IMR-90 (cell line): ENCODE measurements at regions not wholly inside any gene's neighbourhood (a gene's known extent, or its start where the extent isn't known, plus 50 kb on each side); places are given as distances from the start of the nearest gene placed in this dataset.

Experiments
- ATAC-seq: fragments of 200-7000 bp; cut with Tn5 transposase; 2 replicates; pipeline ENCODE4 v1.9.1; 2020; ENCODE audit warnings: low read depth, mild to moderate bottlenecking, moderate library complexity
- BruUV-seq: library from RNA; stranded (reverse); fragments of 400-500 nt; replicated peaks from 2 replicates; lab custom pipeline; 2021; lab: Mats Ljungman, UMichigan
- CTCF ChIA-PET: fragments of 300-600 bp; formaldehyde crosslinking; extraction: SDS; loops from one replicate; lab custom pipeline; 2021; ENCODE audit warnings: antibody characterized with exemption; lab: Yijun Ruan, JAX
- POLR2A ChIA-PET: fragments of 300-600 bp; sonication (Branson Sonifier 250); formaldehyde crosslinking; loops from one replicate; lab custom pipeline; 2022; ENCODE audit warnings: antibody characterized with exemption; ENCODE audit not compliant: unreplicated experiment; lab: Charles Lee
- DNase-seq: peaks from one replicate; pipeline ENCODE4 v3.0.0; 2013
- H2AFZ ChIP-seq: replicated peaks from 2 replicates; pipeline ENCODE3; 2013; ENCODE audit warnings: low read length, mild to moderate bottlenecking; ENCODE audit not compliant: poor library complexity
- H2AK5ac ChIP-seq: 2 replicates; pipeline ENCODE4 v1.6.1; 2013; ENCODE audit warnings: low read depth, low read length, inconsistent platforms
- H2AK9ac ChIP-seq: replicated peaks from 2 replicates; pipeline ENCODE3; 2013; ENCODE audit warnings: mild to moderate bottlenecking, low read depth, low read length, moderate library complexity; ENCODE audit not compliant: poor library complexity
- H2BK120ac ChIP-seq: 2 replicates; pipeline ENCODE4 v1.6.1; 2013; ENCODE audit warnings: low read depth, low read length, inconsistent platforms
- H2BK15ac ChIP-seq: 3 replicates; pipeline ENCODE4 v1.6.1; 2013; ENCODE audit warnings: low read depth, low read length, inconsistent platforms
- H2BK20ac ChIP-seq: 2 replicates; pipeline ENCODE4 v1.6.1; 2013; ENCODE audit warnings: low read depth, mild to moderate bottlenecking, inconsistent platforms, low read length, moderate library complexity
- H2BK5ac ChIP-seq: 2 replicates; pipeline ENCODE4 v1.6.1; 2013; ENCODE audit warnings: mild to moderate bottlenecking, low read depth, low read length, inconsistent platforms; ENCODE audit not compliant: poor library complexity, severe bottlenecking
- H3K14ac ChIP-seq: replicated peaks from 2 replicates; pipeline ENCODE4 v1.6.1; 2013; ENCODE audit warnings: low read depth, low read length, inconsistent platforms
- H3K18ac ChIP-seq: 2 replicates; pipeline ENCODE4 v1.6.1; 2013; ENCODE audit warnings: low read depth, low read length, control low read depth
- H3K23ac ChIP-seq: 2 replicates; pipeline ENCODE4 v1.6.1; 2013; ENCODE audit warnings: low read depth, low read length, inconsistent platforms
- H3K27ac ChIP-seq: 2 replicates; pipeline ENCODE4 v1.5.1; 2013; ENCODE audit warnings: mild to moderate bottlenecking, control low read depth, low read length; ENCODE audit not compliant: insufficient read depth
- H3K27me3 ChIP-seq: 2 replicates; pipeline ENCODE4 v1.6.1; 2013; ENCODE audit warnings: low read length; ENCODE audit not compliant: control insufficient read depth, insufficient read depth
- H3K36me3 ChIP-seq: 2 replicates; pipeline ENCODE4 v1.6.1; 2013; ENCODE audit warnings: low read length, mixed read lengths; ENCODE audit not compliant: control insufficient read depth, insufficient read depth
- H3K4ac ChIP-seq: 2 replicates; pipeline ENCODE4 v1.6.1; 2013; ENCODE audit warnings: low read depth, low read length, inconsistent platforms
- H3K4me1 ChIP-seq: 2 replicates; pipeline ENCODE4 v1.6.1; 2013; ENCODE audit warnings: low read length, mixed read lengths; ENCODE audit not compliant: control insufficient read depth, insufficient read depth
- H3K4me2 ChIP-seq: 2 replicates; pipeline ENCODE4 v1.6.1; 2013; ENCODE audit warnings: low read depth, mild to moderate bottlenecking, control low read depth, low read length, moderate library complexity
- H3K4me3 ChIP-seq: 2 replicates; pipeline ENCODE4 v1.5.1; 2013; ENCODE audit warnings: low read depth, mild to moderate bottlenecking, control low read depth, low read length, moderate library complexity; ENCODE audit not compliant: insufficient read depth
- H3K56ac ChIP-seq: 2 replicates; pipeline ENCODE4 v1.6.1; 2013; ENCODE audit warnings: low read length, inconsistent platforms; ENCODE audit not compliant: insufficient read depth; ENCODE audit errors: extremely low read depth
- H3K79me1 ChIP-seq, 2 experiments: 2 replicates each; pipeline ENCODE4 v1.6.1; 2013; ENCODE audit warnings: low read length in 2 of 2, inconsistent platforms in 1 of 2, low read depth in 1 of 2
- H3K9ac ChIP-seq: 2 replicates; pipeline ENCODE4 v1.6.1; 2013; ENCODE audit warnings: low read depth, low read length, control low read depth
- H3K9me1 ChIP-seq: 2 replicates; pipeline ENCODE4 v1.6.1; 2013; ENCODE audit warnings: low read length, inconsistent platforms; ENCODE audit not compliant: insufficient read depth
- H3K9me3 ChIP-seq: 2 replicates; pipeline ENCODE4 v1.6.1; 2013; ENCODE audit warnings: low read length; ENCODE audit not compliant: control insufficient read depth, insufficient read depth
- H4K20me1 ChIP-seq: 2 replicates; pipeline ENCODE4 v1.6.1; 2013; ENCODE audit warnings: low read length, inconsistent platforms; ENCODE audit not compliant: insufficient read depth
- H4K5ac ChIP-seq: 2 replicates; pipeline ENCODE4 v1.6.1; 2013; ENCODE audit warnings: mild to moderate bottlenecking, low read depth, low read length, control low read depth
- H4K8ac ChIP-seq, 2 experiments: 2 replicates each; pipeline ENCODE4 v1.6.1; 2013; ENCODE audit warnings: low read depth in 2 of 2, low read length in 2 of 2, control low read depth in 1 of 2, inconsistent platforms in 1 of 2
- H4K91ac ChIP-seq: 2 replicates; pipeline ENCODE4 v1.6.1; 2013; ENCODE audit warnings: low read depth, low read length, inconsistent platforms; ENCODE audit not compliant: insufficient read depth
- CEBPB ChIP-seq: IDR thresholded peaks from 2 replicates; pipeline ENCODE4 v1.6.1; 2012; ENCODE audit warnings: low read depth, low read length, improper control_type of control experiment
- RFX5 ChIP-seq: IDR thresholded peaks from 2 replicates; pipeline ENCODE4 v1.8.0; 2012; ENCODE audit warnings: low read depth, mild to moderate bottlenecking, low read length, moderate library complexity
- WGBS, 2 experiments: methylation state at CpG; one replicate each; pipeline versions ENCODE4 v1.1.5 to v1.1.7; 2013; ENCODE audit warnings: missing lambda C conversion rate in 2 of 2; ENCODE audit not compliant: insufficient read length in 1 of 2; ENCODE audit errors: extremely low coverage in 2 of 2; 5-methylcytosine and 5-hydroxymethylcytosine counted together
- dilution Hi-C: fragments of 300-500 bp; cut with HindIII; formaldehyde crosslinking; loops from one replicate; pipeline ENCODE4 v1.14.3; 2018; ENCODE audit warnings: low sequenced_read_pairs; ENCODE audit not compliant: unreplicated experiment
- in situ Hi-C: fragments of 300-500 bp; cut with MboI; formaldehyde crosslinking; loops from 3 replicates; pipeline ENCODE4 v1.14.3; 2019; ENCODE audit warnings: low sequenced_read_pairs, inconsistent platforms, mixed read lengths
- intact Hi-C: fragments of 100-400 bp; cut with micrococcal nuclease; formaldehyde crosslinking; loops from 2 replicates; pipeline ENCODE4 v1.10.0; 2022
- TF ChIP-seq, protein P1 (sequence below): conservative IDR thresholded peaks from 2 replicates; pipeline ENCODE4 v1.5.1; 2012; ENCODE audit warnings: mild to moderate bottlenecking, low read depth, low read length, improper control_type of control experiment

GRCh38 chr7:130890176-130891020 is 156.4 kb upstream of the KLF14 start:
- Histone ChIP-seq H3K4me3 (no peak overlapping the region), H3K23ac (peak overlapping the region; percentile 15; the same call in 1 of the 2 replicates), H2BK120ac (peak overlapping the region; percentile 50), H3K4me1 (peaks cover 46% of the 10 kb centered on the region), H3K4ac (peak overlapping the region; percentile 77), H2BK15ac (peak overlapping the region; percentile 23; the same call in 1 of the 3 replicates), H4K5ac (peak overlapping the region; percentile 78), H4K20me1 (peaks cover 93% of the 10 kb centered on the region), H3K14ac (peak overlapping the region; percentile 57; the same call in 1 of the 2 replicates), H4K8ac (peak overlapping the region; percentile 20 to 71; a peak in 3 of 4 replicates), H2AK5ac (peak overlapping the region; percentile 89), H2AK9ac (peak overlapping the region; percentile 49), H3K9ac (peak overlapping the region; percentile 46; the same call in 1 of the 2 replicates), H3K9me3 (no peaks in the 10 kb centered on the region), H4K91ac (peak overlapping the region; percentile 70), H2BK20ac (peak overlapping the region; percentile 33; the same call in 1 of the 2 replicates), H2AFZ (no peak overlapping the region), H3K36me3 (peaks cover 51% of the 10 kb centered on the region), H3K56ac (peak overlapping the region; percentile 41; the same call in 1 of the 2 replicates), H3K27ac (peak overlapping the region; percentile 94), H3K4me2 (peak overlapping the region; percentile 63), H3K79me1 (peaks cover 4 to 43% of the 10 kb centered on the region in 2 experiments; a peak in 3 of 4 replicates), H3K9me1 (peaks cover 20% of the 10 kb centered on the region), H2BK5ac (peak overlapping the region; percentile 95), H3K27me3 (no peaks in the 10 kb centered on the region), H3K18ac (peak overlapping the region; percentile 25)
- TF ChIP-seq RFX5 (no peak), CEBPB (peak; percentile 70)
- TF ChIP-seq, protein P1, sequence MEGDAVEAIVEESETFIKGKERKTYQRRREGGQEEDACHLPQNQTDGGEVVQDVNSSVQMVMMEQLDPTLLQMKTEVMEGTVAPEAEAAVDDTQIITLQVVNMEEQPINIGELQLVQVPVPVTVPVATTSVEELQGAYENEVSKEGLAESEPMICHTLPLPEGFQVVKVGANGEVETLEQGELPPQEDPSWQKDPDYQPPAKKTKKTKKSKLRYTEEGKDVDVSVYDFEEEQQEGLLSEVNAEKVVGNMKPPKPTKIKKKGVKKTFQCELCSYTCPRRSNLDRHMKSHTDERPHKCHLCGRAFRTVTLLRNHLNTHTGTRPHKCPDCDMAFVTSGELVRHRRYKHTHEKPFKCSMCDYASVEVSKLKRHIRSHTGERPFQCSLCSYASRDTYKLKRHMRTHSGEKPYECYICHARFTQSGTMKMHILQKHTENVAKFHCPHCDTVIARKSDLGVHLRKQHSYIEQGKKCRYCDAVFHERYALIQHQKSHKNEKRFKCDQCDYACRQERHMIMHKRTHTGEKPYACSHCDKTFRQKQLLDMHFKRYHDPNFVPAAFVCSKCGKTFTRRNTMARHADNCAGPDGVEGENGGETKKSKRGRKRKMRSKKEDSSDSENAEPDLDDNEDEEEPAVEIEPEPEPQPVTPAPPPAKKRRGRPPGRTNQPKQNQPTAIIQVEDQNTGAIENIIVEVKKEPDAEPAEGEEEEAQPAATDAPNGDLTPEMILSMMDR, result no peak
- ChIA-PET CTCF (interaction anchor here (0.7 kb wide), 1 partner anchor 51 kb away, joined by 5 read pairs; no protein-coding TSS in a partner anchor), POLR2A (interaction anchor here (0.6 kb wide), 1 partner anchor 16 kb away, joined by 3 read pairs; no protein-coding TSS in a partner anchor)
- 78% methylated on average over 3 of the region's 11 CpGs; no CpG with 5 or more reads in 1 of the 2 experiments for WGBS, 2 experiments
- BruUV-seq, result no TSS peak
- intact Hi-C loops, result no loop called here
- DNase-seq (no peak), ATAC-seq (no peak)
- in situ Hi-C loops, result no loop called here
- dilution Hi-C loops, result no loop called here
